ENCODE measurements at regions not wholly inside any gene's neighbourhood (a gene's known extent, or its start where the extent isn't known, plus 50 kb on each side); places are given as distances from the start of the nearest gene placed in this dataset.
A peak's percentile ranks its signal among the peaks of the same experiment; 100 is the strongest.

GRCh38 chr3:59404064-59404463, 354.2 kb upstream of the CFAP20DC start:
- Histone ChIP-seq H2BK5ac (ENCODE audit: low read length) (no peak overlapping the region), H3K36me3 (replicated peaks in 1 of 2; ENCODE audit: control insufficient read depth in 2 of 2, insufficient read depth in 2 of 2, low read length in 2 of 2) (no peaks in the 10 kb centered on the region), H2BK120ac (ENCODE audit: low read depth, low read length) (no peak overlapping the region), H2AK5ac (ENCODE audit: low read depth, low read length) (no peak overlapping the region), H4K8ac (ENCODE audit: low read depth, low read length) (no peak overlapping the region), H2BK12ac (ENCODE audit: low read length) (no peak overlapping the region), H2BK15ac (ENCODE audit: low read length) (no peak overlapping the region), H3K27ac (replicated peaks; ENCODE audit: low read length) (no peak overlapping the region), H3K14ac (ENCODE audit: low read length) (no peak overlapping the region), H3K27me3 (ENCODE audit: control insufficient read depth in 3 of 3, insufficient read depth in 3 of 3, low read depth in 1 of 3, low read length in 3 of 3) (peaks cover 0 to 59% (median 3%) of the 10 kb centered on the region in 3 experiments), H2AFZ (ENCODE audit: low read length) (no peak overlapping the region), H3K4me3 (ENCODE audit: low read length in 2 of 2) (no peak overlapping the region), H3K79me1 (ENCODE audit: low read depth, low read length) (no peaks in the 10 kb centered on the region), H4K91ac (ENCODE audit: low read depth, low read length, poor library complexity) (no peak overlapping the region), H3K4me1 (ENCODE audit: control insufficient read depth in 2 of 2, insufficient read depth in 1 of 2, low read depth in 1 of 2, low read length in 2 of 2) (peaks cover 5 to 7% of the 10 kb centered on the region in 2 donors), H3K4ac (ENCODE audit: low read length) (no peak overlapping the region), H3K9me3 (replicated peaks in 1 of 2; ENCODE audit: control insufficient read depth in 2 of 2, insufficient read depth in 1 of 2, low read depth in 1 of 2, low read length in 2 of 2) (no peaks in the 10 kb centered on the region), H3K23ac (ENCODE audit: low read depth, low read length, poor library complexity) (no peak overlapping the region), H3K18ac (ENCODE audit: low read length) (no peak overlapping the region), H3K4me2 (ENCODE audit: insufficient read depth, low read length, poor library complexity, severe bottlenecking) (no peak overlapping the region), H3K9ac (ENCODE audit: low read depth, low read length, poor library complexity) (no peak overlapping the region)
- no peak for DNase-seq (ENCODE audit: low spot score)
- no CpG with 5 or more reads among the region's 2 CpGs for WGBS, 2 donors (ENCODE audit: extremely low coverage in 2 of 2, insufficient read length in 2 of 2, insufficient replicate concordance in 1 of 2)

- H3K14ac ChIP-seq (ENCODE audit: low read length): no peak overlapping the region
- H3K4me2 ChIP-seq (ENCODE audit: insufficient read depth, low read length, poor library complexity, severe bottlenecking): no peak overlapping the region
- H3K9ac ChIP-seq (ENCODE audit: low read depth, low read length, poor library complexity): no peak overlapping the region
- H3K4me3 ChIP-seq (ENCODE audit: low read length in 2 of 2): no peak overlapping the region
- no peak overlapping the region for H2BK5ac ChIP-seq (ENCODE audit: low read length)
- H4K8ac ChIP-seq (ENCODE audit: low read depth, low read length): no peak overlapping the region
- no peak overlapping the region for H3K27ac ChIP-seq (replicated peaks; ENCODE audit: low read length)
- H3K27me3 ChIP-seq (ENCODE audit: control insufficient read depth in 3 of 3, insufficient read depth in 3 of 3, low read depth in 1 of 3, low read length in 3 of 3): peaks cover 0 to 40% (median 3%) of the 10 kb centered on the region in 3 experiments
- H2AFZ ChIP-seq (ENCODE audit: low read length): no peak overlapping the region
- H2BK120ac ChIP-seq (ENCODE audit: low read depth, low read length): no peak overlapping the region
- H2BK12ac ChIP-seq (ENCODE audit: low read length): no peak overlapping the region
- H2BK15ac ChIP-seq (ENCODE audit: low read length): no peak overlapping the region
- H3K79me1 ChIP-seq (ENCODE audit: low read depth, low read length): no peaks in the 10 kb centered on the region
- H3K4me1 ChIP-seq (ENCODE audit: control insufficient read depth in 2 of 2, insufficient read depth in 1 of 2, low read depth in 1 of 2, low read length in 2 of 2): peaks cover 5 to 7% of the 10 kb centered on the region in 2 donors
- no peak overlapping the region for H2AK5ac ChIP-seq (ENCODE audit: low read depth, low read length)
- no CpG with 5 or more reads among the region's 2 CpGs for WGBS, 2 donors (ENCODE audit: extremely low coverage in 2 of 2, insufficient read length in 2 of 2, insufficient replicate concordance in 1 of 2)
- no peak overlapping the region for H3K4ac ChIP-seq (ENCODE audit: low read length)
- no peak overlapping the region for H3K23ac ChIP-seq (ENCODE audit: low read depth, low read length, poor library complexity)
- H3K18ac ChIP-seq (ENCODE audit: low read length): no peak overlapping the region
- H3K9me3 ChIP-seq (replicated peaks in 1 of 2; ENCODE audit: control insufficient read depth in 2 of 2, insufficient read depth in 1 of 2, low read depth in 1 of 2, low read length in 2 of 2): no peaks in the 10 kb centered on the region
- no peak for DNase-seq (ENCODE audit: low spot score)
- no peaks in the 10 kb centered on the region for H3K36me3 ChIP-seq (replicated peaks in 1 of 2; ENCODE audit: control insufficient read depth in 2 of 2, insufficient read depth in 2 of 2, low read length in 2 of 2)
- H4K91ac ChIP-seq (ENCODE audit: low read depth, low read length, poor library complexity): no peak overlapping the region
These were observed 352.1 kb upstream of the CFAP20DC start for GRCh38 chr3:59401924-59402323.

- Histone ChIP-seq H3K9ac (ENCODE audit: low read depth, low read length, poor library complexity) (no peak overlapping the region), H2BK12ac (ENCODE audit: low read length) (no peak overlapping the region), H3K79me1 (ENCODE audit: low read depth, low read length) (no peaks in the 10 kb centered on the region), H3K36me3 (replicated peaks in 1 of 2; ENCODE audit: control insufficient read depth in 2 of 2, insufficient read depth in 2 of 2, low read length in 2 of 2) (no peaks in the 10 kb centered on the region), H4K8ac (ENCODE audit: low read depth, low read length) (no peak overlapping the region), H3K18ac (ENCODE audit: low read length) (no peak overlapping the region), H2AFZ (ENCODE audit: low read length) (no peak overlapping the region), H2BK5ac (ENCODE audit: low read length) (no peak overlapping the region), H3K23ac (ENCODE audit: low read depth, low read length, poor library complexity) (no peak overlapping the region), H3K4me2 (ENCODE audit: insufficient read depth, low read length, poor library complexity, severe bottlenecking) (no peak overlapping the region), H3K9me3 (replicated peaks in 1 of 2; ENCODE audit: control insufficient read depth in 2 of 2, insufficient read depth in 1 of 2, low read depth in 1 of 2, low read length in 2 of 2) (peaks cover 0 to 2% of the 10 kb centered on the region in 2 donors), H4K91ac (ENCODE audit: low read depth, low read length, poor library complexity) (no peak overlapping the region), H2AK5ac (ENCODE audit: low read depth, low read length) (no peak overlapping the region), H3K27ac (replicated peaks; ENCODE audit: low read length) (no peak overlapping the region), H2BK120ac (ENCODE audit: low read depth, low read length) (no peak overlapping the region), H3K14ac (ENCODE audit: low read length) (no peak overlapping the region), H2BK15ac (ENCODE audit: low read length) (no peak overlapping the region), H3K27me3 (ENCODE audit: control insufficient read depth in 3 of 3, insufficient read depth in 3 of 3, low read depth in 1 of 3, low read length in 3 of 3) (no peaks in the 10 kb centered on the region), H3K4me3 (ENCODE audit: low read length in 2 of 2) (no peak overlapping the region), H3K4ac (ENCODE audit: low read length) (no peak overlapping the region), H3K4me1 (ENCODE audit: control insufficient read depth in 2 of 2, insufficient read depth in 1 of 2, low read depth in 1 of 2, low read length in 2 of 2) (no peaks in the 10 kb centered on the region)
- WGBS, 2 donors (ENCODE audit: extremely low coverage in 2 of 2, insufficient read length in 2 of 2, insufficient replicate concordance in 1 of 2): no CpG with 5 or more reads among the region's 1 CpG
- no peak for DNase-seq (ENCODE audit: low spot score)
These were observed 342.3 kb upstream of the CFAP20DC start for GRCh38 chr3:59392116-59392515.

GRCh38 chr3:59391131-59391530, 341.3 kb upstream of the CFAP20DC start:
- Histone ChIP-seq H3K4me3 (ENCODE audit: low read length in 2 of 2) (peak overlapping the region in 1 of 2 donors; percentile 49), H3K9ac (ENCODE audit: low read depth, low read length, poor library complexity) (no peak overlapping the region), H3K36me3 (replicated peaks in 1 of 2; ENCODE audit: control insufficient read depth in 2 of 2, insufficient read depth in 2 of 2, low read length in 2 of 2) (no peaks in the 10 kb centered on the region), H3K4me2 (ENCODE audit: insufficient read depth, low read length, poor library complexity, severe bottlenecking) (no peak overlapping the region), H4K8ac (ENCODE audit: low read depth, low read length) (no peak overlapping the region), H3K9me3 (replicated peaks in 1 of 2; ENCODE audit: control insufficient read depth in 2 of 2, insufficient read depth in 1 of 2, low read depth in 1 of 2, low read length in 2 of 2) (peaks cover 0 to 2% of the 10 kb centered on the region in 2 donors), H2BK12ac (ENCODE audit: low read length) (no peak overlapping the region), H4K91ac (ENCODE audit: low read depth, low read length, poor library complexity) (no peak overlapping the region), H3K18ac (ENCODE audit: low read length) (no peak overlapping the region), H2AFZ (ENCODE audit: low read length) (no peak overlapping the region), H3K79me1 (ENCODE audit: low read depth, low read length) (no peaks in the 10 kb centered on the region), H2BK5ac (ENCODE audit: low read length) (no peak overlapping the region), H2BK120ac (ENCODE audit: low read depth, low read length) (no peak overlapping the region), H3K23ac (ENCODE audit: low read depth, low read length, poor library complexity) (no peak overlapping the region), H2BK15ac (ENCODE audit: low read length) (no peak overlapping the region), H3K14ac (ENCODE audit: low read length) (no peak overlapping the region), H2AK5ac (ENCODE audit: low read depth, low read length) (no peak overlapping the region), H3K4me1 (ENCODE audit: control insufficient read depth in 2 of 2, insufficient read depth in 1 of 2, low read depth in 1 of 2, low read length in 2 of 2) (no peaks in the 10 kb centered on the region), H3K27ac (replicated peaks; ENCODE audit: low read length) (no peak overlapping the region), H3K27me3 (ENCODE audit: control insufficient read depth in 3 of 3, insufficient read depth in 3 of 3, low read depth in 1 of 3, low read length in 3 of 3) (no peaks in the 10 kb centered on the region), H3K4ac (ENCODE audit: low read length) (no peak overlapping the region)
- no CpG with 5 or more reads among the region's 7 CpGs for WGBS, 2 donors (ENCODE audit: extremely low coverage in 2 of 2, insufficient read length in 2 of 2, insufficient replicate concordance in 1 of 2)
- DNase-seq (ENCODE audit: low spot score): no peak

All from neuronal stem cell (in vitro differentiated cells).